Keratinocyte (primary cell): ENCODE measurements at regions not wholly inside any gene's neighbourhood (a gene's known extent, or its start where the extent isn't known, plus 50 kb on each side); places are given as distances from the start of the nearest gene placed in this dataset.

ENCODE experiments used
- CTCF ChIP-seq, 3 experiments: IDR thresholded peaks in 1 of 3; conservative IDR thresholded peaks in 1 of 3; optimal IDR thresholded peaks in 1 of 3; 2 replicates in 2 of 3; 3 replicates in 1 of 3; pipeline versions ENCODE3 to v1.5.1; 2011; ENCODE audit warnings: low read length in 3 of 3, mild to moderate bottlenecking in 3 of 3, moderate library complexity in 2 of 3, control low read depth in 1 of 3, inconsistent platforms in 1 of 3; ENCODE audit not compliant: insufficient read depth in 2 of 3; ENCODE audit errors: extremely low read depth in 1 of 3
- EZH2 ChIP-seq: IDR thresholded peaks from one replicate; pipeline ENCODE4 v1.6.1; 2012; ENCODE audit warnings: inconsistent platforms, mild to moderate bottlenecking, low read length, moderate library complexity

- no peak for TF ChIP-seq CTCF (optimal IDR thresholded peaks at IDR 0.05 in 1 of 3, IDR thresholded peaks at IDR 0.05 in 1 of 3, conservative IDR thresholded peaks at IDR 0.05 in 1 of 3; ENCODE audit: extremely low read depth in 1 of 3, insufficient read depth in 2 of 3, low read length in 3 of 3)
- TF ChIP-seq EZH2, result no peak
Measured at GRCh38 chr3:117263270-117263669, 553.7 kb downstream of the TUSC7 start.
